ENCODE measurements at regions not wholly inside any gene's neighbourhood (a gene's known extent, or its start where the extent isn't known, plus 50 kb on each side); places are given as distances from the start of the nearest gene placed in this dataset.
"Not testable (repeated sequence)": the region's sequence is repeated elsewhere in the genome, so short reads cannot be mapped to it uniquely, and the experiment has no call there.

DNA sequence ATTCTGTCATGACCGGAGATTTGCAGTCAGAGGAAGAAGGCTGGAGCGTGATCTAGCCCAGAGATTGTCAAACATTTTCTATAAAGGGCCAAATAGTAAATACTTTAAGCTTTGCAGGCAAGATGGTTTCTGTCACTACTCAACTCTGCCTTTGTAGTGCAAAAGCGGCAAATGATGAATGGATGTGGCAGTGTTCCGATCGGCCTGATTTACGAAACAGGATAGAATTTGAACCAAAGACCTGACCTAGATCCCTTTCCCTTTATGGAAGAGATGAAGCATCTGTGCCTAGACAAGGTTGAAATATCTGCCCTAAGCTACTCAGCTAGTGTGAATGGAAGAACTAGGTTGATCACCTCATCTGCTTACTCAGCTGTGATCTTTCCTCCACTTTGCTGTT, 209.5 kb downstream of the YTHDC2 start:
- no peak for DNase-seq

DNA sequence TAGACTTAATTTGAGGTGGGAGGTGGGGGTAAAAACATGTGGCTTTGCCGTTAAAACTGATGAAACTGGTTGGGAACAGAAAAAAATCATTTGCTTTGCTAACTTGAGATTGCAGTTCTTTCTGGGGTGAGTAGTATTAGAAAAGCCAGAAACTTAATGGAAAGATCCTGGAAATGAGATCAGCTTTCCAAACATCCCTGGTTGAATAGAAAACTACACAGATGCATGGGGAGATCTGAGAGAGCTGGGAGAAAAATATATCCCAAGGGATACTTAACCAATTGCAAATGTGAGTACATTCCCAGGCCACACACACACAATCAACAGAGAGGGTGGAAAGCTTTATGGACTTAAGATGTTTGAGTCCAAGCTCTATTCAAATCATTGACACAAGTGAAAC, 222.3 kb downstream of the YTHDC2 start:
- DNase-seq = no peak

GRCh38 chr5:113742176-113742575, 228.7 kb downstream of the YTHDC2 start:
- DNase-seq = no peak

DNA sequence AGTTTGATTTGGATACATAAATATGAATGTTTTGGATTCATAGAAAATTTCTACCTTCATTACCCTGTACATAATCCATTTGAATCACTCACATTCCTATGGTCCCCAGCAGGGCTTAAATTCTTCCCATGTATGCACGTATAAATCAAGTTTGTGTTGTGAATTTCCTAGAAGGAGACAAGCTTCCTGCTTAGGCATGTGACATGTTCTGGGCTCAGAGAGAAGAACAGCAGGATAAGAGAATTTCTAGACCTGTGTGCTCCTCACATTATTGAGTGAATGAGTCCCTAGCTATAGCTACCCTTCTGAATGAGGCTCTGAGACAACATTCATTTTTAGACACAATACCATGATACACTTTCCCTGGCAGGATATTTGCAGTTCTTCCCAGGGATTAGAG, 229.1 kb downstream of the YTHDC2 start:
- DNase-seq = no peak

DNA sequence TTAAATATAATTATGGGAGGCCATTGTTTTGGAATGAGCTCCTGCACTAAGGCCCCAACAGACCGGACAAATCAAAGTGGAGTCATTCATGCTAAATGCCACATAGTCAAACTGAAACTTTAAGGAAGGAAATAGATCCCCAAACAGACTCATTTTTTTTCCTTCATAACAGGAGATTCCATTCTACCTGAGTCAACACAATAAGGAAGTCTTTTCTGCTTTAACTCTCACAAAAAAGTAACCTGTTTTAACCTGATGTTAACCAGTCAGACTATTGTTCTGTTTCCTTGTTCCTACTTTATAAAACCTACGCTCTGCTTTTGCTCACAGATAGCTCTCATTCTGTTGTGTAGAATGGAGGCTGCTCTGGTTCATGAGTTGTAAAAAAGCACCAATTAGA, 234.9 kb downstream of the YTHDC2 start:
- no peak for DNase-seq

DNA sequence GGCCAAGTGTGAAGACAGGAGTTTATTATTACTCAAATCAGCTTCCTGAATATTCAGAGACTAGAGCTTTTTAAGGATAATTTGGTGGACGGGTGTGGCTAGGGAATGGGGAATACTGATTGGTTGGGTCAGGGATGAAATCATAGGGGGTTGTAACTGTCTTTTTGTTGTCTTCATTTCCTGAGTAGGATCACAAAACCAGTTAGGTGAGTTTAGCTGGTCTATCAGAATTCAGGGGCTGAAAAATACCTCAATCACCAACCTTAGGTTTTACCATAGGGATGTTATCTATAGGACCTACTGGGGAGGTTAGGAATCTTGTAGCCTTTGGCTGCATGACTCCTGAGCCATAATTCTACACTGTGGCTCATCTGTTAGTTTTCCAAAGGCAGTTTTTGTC, 235.8 kb downstream of the YTHDC2 start:
- no peak for DNase-seq

DNA sequence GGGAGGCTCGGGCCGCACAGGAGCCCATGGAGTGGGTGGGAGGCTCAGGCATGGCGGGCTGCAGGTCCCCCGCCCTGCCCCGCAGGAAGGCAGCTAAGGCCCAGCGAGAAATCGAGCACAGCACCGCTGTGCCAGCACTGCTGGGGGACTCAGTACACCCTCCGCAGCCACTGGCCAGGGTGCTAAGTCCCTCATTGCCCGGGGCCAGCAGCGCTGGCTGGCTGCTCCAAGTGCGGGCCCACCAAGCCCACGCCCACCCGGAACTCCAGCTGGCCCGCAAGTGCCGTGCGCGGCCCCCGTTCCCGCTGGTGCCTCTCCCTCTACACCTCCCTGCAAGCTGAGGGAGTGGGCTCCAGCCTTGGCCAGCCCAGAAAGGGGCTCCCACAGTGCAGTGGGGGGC, 239.7 kb downstream of the YTHDC2 start:
- DNase-seq = not testable (repeated sequence)

- DNase-seq = no peak
These were observed 242.0 kb downstream of the YTHDC2 start for GRCh38 chr5:113755516-113755915.

DNA sequence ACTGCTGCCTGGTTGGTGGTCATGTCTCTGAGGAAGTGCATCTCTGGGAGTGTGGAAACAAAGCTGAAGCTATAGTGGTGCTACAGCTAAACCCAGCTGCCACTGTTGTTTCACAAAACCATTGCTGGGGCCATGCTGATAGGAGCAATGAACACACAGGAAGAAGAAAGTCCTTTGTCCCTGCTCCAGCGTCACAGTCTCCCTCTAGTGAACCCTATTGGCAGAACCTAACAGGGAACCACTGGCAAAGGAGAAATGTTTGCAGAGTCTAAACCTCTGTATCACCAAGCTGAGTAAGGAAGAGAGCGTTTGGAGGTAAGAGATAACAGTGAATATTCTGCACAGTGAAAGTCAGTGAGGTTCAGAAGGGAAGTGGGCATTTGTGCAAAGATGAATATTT, 244.0 kb downstream of the YTHDC2 start:
- DNase-seq = no peak

DNA sequence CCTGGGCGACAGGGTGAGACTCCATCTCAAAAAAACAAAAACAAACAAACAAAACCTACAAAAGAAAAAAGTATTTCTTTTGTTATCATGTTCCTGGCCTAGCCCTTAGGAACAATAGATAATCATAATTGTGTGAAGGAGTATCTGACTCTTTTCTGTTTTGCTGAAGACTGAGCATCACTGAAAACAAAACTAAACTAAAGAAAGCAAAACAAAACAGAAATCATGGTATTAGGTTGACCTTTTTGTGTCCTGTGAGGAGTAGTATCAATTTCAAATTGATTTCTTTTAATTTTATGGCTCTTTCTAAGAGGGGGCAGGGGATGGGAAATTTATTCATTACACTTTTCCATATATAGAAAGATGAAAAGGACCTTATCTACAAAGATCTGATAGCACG, 246.0 kb downstream of the YTHDC2 start:
- no peak for DNase-seq

DNA sequence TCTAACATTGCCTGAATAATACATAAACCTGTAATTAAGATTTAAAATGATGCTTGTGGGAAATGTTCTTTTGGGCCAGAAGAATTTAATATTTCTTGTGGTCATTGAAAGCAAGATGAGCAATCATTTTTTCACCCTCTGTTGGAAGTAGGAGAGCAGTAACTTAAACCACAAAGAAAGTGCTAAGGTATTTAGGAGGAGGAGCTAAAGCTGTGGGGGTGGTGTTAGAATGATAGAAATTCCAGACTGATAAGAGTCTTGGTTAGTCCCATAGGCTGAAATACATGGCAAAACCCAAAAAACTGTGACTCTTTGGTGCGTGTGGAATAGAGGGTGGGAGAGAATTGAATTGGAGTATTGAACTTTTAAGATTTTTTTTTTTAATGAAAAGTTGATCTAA, 247.0 kb downstream of the YTHDC2 start:
- no peak for DNase-seq

DNA sequence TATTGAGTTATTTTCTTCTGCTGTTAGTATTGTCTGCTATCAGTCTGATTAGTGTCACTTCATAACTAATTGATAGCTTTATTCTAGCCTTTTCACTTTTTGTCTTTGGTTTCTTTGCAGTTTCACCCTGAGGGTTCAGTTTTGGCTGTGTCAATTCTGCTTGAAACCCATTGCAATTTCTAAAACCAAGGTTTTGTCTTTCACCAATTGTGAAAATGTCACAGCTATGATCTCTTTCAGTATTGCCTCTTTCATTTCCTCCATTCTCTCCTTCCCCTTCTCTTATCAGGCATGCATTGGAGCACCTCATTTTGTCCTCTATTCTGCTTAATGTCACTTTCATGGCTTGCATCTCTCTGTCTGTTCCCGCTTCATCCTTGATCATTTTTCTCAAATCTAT, 248.1 kb downstream of the YTHDC2 start:
- no peak for DNase-seq

DNA sequence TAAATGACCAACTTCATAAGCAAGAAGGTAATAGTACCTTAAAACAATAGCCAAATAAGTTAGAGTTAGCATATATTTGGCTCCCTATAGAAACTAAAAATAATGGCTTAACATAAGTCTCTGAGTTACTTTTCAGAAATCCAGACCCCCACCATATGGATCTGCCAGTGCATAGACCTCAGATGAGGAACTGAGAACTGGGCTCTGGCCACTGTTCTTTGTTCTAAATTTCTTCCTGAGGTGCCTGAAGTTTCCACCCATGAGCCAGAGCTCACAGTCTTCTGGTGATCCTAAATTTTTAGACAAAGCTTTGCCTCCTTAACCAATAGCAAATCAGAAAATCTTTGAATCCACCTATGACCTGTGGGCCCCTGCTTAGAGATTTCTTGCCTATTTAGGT, 250.9 kb downstream of the YTHDC2 start:
- DNase-seq = no peak

DNA sequence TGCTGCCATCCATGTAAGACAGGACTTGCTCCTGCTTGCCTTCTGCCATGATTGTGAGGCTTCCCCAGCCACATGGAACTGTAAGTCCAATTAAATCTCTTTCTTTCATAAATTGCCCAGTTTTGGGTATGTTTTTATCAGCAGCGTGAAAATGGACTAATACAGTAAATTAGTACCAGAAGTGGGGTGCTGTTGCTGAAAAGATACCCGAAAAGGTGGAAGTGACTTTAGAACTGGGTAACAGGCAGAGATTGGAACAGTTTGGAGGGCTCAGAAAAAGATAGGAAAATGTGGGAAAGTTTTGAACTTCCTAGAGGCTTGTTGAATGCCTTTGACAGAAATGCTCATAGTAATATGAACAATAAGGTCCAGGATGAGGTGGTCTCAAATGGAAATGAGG, 253.3 kb downstream of the YTHDC2 start:
- DNase-seq = not testable (repeated sequence)

DNA sequence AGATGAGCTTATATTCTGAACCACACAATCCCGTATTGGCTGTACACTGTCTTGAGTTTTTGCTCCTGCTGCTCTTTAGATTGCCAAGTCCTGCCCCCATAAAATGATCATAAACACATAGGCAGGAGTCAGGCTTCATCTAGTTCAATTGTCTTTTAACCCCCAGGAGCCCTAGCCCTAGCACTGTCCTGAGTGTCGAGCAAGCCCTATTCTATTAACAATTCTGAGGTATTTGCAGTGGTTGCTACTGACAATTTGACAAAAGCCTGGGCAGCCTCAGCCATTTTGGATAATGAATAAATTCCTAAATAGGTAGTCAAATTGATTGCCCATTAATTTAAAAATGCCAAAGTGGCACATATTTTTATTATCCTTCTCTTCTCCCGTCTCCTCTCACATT, 257.2 kb downstream of the YTHDC2 start:
- DNase-seq = no peak

DNA sequence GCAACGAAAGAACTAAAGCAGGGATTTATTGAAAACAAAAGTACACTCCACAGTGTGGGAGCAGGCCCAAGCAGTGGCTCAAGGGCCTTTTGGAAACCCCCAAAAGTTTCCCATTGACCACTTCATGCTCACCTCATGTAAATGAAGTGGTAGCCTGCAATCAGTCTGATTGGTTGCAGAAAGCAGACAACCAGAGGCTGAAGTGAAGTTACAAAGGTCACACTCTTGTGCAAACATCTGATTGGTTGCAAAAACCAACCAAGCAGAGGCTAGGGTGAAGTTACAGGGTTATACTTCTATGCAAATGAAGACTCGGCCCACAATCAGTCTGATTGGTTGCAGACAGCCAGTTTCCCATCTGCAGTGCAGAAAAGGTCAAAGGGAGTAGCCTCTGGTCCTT, 258.0 kb downstream of the YTHDC2 start:
- DNase-seq = no peak

GRCh38 chr5:113776168-113776567, 262.7 kb downstream of the YTHDC2 start:
- DNase-seq = no peak

- DNase-seq = no peak
These were observed 263.5 kb downstream of the YTHDC2 start for GRCh38 chr5:113776832-113777525.

- DNase-seq = no peak
These were observed 264.7 kb downstream of the YTHDC2 start for GRCh38 chr5:113778147-113778546.

GRCh38 chr5:113788141-113788655, 274.7 kb downstream of the YTHDC2 start:
- no peak for DNase-seq

- DNase-seq = no peak
These were observed 276.3 kb downstream of the YTHDC2 start for GRCh38 chr5:113789769-113790168.

DNA sequence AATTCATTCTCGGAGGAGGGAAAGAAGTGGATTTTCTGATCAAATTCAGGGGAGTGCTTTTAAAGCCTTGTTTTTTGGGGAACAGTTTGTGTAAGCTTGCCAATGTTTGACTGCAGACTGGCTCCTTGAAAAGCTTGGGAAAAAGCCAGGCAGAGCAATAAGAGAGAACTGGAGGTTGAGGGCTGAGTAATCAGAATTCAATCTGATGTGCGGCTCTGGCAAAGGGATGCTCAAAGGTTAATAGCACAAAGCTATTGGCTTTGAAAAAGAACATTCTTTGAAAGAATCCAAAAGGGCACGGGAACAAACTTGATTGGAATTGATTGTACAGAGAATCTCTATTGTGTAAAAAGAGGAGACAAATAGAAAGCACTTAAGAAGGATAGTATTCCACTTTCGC, 279.3 kb downstream of the YTHDC2 start:
- no peak for DNase-seq

DNA sequence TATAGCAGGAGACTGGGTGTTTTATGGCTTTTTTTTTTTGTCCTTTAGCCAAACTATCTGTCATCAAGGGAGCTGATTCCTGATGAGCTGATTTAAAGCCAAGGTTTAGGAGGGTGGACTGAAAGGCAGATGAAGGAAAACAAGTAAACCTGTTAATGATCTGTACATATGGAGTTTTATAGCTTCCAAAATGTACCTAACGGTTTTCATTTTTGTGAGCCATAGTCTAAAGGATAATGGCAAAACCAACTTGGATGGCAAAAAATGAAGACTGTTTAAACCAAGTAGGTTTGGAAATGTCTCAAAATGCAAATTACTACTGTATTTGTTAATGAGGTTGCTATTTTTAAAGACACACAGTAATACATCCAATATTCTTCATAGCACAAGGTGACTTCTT, 281.5 kb downstream of the YTHDC2 start:
- no peak for DNase-seq

DNA sequence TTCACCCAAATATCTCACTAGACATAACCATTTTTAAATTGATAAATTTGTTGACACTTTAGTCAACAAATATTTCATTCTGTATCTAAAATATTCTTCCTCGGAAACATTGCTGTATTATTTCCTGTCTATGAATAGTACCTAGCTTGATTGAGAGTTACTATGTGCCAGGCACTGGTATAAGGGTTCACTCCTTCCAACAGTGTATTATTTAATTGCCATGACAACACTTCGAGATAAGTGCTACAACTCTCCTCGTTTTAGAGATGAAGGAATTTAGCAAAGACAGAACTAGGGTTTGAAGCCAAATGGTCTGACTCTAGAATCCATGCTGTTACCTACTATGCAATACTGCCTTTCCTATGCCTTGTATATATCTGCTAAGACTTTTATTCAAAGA, 287.2 kb downstream of the YTHDC2 start:
- no peak for DNase-seq

GRCh38 chr5:113804264-113804663, 290.8 kb downstream of the YTHDC2 start:
- DNase-seq = no peak

All from GOT3 (cell line).